GM19455 (cell line): ENCODE measurements at regions not wholly inside any gene's neighbourhood (a gene's known extent, or its start where the extent isn't known, plus 50 kb on each side); places are given as distances from the start of the nearest gene placed in this dataset.
"Not testable (repeated sequence)": the region's sequence is repeated elsewhere in the genome, so short reads cannot be mapped to it uniquely, and the experiment has no call there.

Source experiments
- ATAC-seq: cut with Tn5 transposase; IDR thresholded peaks from one replicate; pipeline ENCODE4 v1.9.1; 2021; ENCODE audit not compliant: unreplicated experiment

- not testable (repeated sequence) for ATAC-seq
These were observed 1337.6 kb downstream of the RPIA start for GRCh38 chr2:90029080-90029428.

GRCh38 chr2:90032269-90032668 is 1340.8 kb downstream of the RPIA start:
- ATAC-seq = not testable (repeated sequence)

GRCh38 chr2:90036335-90036734 is 1344.9 kb downstream of the RPIA start:
- not testable (repeated sequence) for ATAC-seq

- not testable (repeated sequence) for ATAC-seq
These were observed 1347.6 kb downstream of the RPIA start for GRCh38 chr2:90039093-90039492.

DNA sequence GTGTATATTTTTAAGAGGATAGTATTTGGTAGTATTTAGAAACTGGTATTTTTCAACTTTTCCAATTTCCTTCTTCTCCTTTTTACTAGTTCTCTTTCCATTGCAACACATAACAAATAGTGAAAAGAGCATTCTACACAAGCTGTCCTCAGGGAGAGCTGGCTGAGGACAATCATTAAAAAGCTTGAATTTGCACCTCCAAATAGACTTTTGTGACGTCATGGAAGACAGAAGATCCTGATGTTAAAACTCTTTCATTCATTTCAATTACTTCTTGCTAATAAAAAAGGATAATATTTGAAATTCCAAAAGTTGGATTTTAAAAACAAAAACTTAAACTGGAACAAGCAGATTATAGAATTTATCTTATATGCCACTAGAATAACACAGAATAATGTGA is 1356.3 kb downstream of the RPIA start:
- not testable (repeated sequence) for ATAC-seq

GRCh38 chr2:90052113-90052631 is 1360.7 kb downstream of the RPIA start:
- ATAC-seq = not testable (repeated sequence)

GRCh38 chr2:90069290-90069894 is 1377.9 kb downstream of the RPIA start:
- no peak for ATAC-seq

GRCh38 chr2:90076311-90076710 is 1384.8 kb downstream of the RPIA start:
- no peak for ATAC-seq

DNA sequence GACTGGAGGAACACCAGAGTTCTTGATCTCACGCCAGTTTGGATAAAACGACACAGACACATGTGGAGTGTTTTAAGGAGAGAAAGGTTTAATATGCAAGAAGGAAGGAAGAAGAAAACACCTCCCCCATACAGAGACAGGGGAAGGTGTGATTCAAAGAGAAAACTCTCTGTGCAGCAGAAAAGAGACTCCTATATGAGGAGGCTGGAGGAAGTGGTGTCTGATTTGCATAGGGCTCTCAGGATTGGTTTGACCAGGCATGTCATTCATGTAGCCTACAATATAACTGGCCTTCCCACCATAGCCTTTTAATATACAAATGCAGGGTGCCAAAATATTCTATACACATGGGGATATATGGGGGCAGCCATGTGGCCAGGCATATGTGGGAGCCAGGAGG is 1386.5 kb downstream of the RPIA start:
- no peak for ATAC-seq

- no peak for ATAC-seq
These were observed 1387.9 kb downstream of the RPIA start for GRCh38 chr2:90079374-90079773.

DNA sequence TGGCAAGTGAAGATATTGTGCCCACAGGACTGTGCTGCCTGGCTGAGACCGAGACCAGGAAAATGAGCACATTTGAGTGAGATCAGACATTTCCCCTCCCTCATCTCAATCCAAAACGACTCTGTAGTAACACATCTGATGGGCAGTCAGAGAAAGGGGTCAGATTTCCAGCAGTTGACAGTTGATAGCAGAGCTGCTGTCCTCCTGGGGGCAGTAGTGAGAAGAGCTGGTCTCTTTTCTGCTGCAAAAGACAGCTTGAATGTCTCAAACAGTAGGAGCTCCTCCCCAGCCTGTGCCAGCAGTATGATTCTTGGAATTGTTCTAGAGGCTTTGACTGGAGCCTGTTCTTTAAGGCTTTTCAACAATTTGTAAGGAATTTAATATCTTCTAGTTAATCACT is 1396.3 kb downstream of the RPIA start:
- not testable (repeated sequence) for ATAC-seq

DNA sequence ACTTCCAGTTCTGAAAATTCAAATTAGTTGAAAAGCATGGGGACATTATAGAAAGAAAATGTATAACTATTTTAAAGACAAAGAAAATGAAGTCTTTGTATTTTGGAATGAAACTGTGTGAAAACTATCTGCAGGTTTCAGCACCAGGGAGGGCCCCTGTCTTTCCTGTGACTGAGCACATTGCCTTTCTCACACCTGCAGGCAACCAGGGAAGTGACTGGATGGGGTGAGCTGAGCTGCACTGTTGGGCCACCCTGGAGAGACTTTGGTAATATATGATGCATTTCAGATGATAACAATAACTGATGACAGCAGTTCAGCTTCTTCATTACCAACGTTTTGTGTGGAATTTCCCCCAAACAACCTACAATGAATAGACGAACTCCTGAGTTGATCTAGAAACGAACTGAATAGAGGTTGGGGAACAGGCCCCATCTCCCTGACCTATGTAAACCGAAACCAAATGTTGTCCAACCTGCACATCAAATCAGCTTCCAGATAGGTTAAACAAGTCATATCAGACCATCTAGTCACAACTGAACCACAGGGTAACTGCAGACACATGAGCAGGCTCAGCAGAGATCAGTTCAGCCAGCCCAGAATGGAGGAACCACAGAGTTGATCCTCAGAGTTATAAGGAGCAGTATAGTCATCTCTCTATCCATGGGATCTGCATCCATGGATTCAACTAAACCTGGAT is 1402.2 kb downstream of the RPIA start:
- not testable (repeated sequence) for ATAC-seq

DNA sequence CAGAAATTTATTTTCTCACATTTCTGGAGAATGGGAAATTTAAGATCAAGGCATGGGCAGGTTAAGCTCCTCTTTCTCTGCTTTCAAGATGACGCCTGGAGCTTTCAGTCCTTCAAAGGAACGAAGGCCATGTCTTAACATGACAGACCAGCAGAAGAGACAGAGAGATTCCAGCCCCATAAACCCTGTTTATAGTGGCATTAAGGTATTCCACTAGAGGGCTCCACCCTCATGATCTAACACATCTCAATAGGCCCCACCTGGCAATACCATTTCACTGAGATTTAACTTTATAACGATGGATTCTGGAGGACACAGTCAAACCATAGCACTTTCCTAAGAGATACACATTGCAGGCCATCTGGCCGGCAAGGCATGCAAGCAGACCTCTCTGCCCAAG is 1406.1 kb downstream of the RPIA start:
- not testable (repeated sequence) for ATAC-seq

DNA sequence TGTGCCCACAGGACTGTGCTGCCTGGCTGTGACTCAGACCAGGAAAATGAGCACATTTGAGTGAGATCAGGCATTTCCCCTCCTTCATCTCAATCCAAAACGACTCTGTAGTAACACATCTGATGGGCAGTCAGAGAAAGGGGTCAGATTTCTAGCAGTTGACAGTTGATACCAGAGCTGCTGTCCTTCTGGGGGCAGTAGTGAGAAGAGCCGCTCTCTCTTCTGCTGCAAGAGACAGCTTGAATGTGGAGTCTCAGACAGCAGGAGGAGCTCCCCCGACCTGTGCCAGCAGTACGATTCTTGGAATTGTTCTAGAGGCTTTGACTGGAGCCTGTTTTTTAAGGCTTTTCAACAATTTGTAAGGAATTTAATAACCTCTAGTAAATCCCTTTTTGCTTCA is 1413.7 kb downstream of the RPIA start:
- ATAC-seq = not testable (repeated sequence)

- not testable (repeated sequence) for ATAC-seq
These were observed 1431.9 kb downstream of the RPIA start for GRCh38 chr2:90123409-90123808.

- not testable (repeated sequence) for ATAC-seq
These were observed 1447.6 kb downstream of the RPIA start for GRCh38 chr2:90139046-90139445.

GRCh38 chr2:90141558-90141957 is 1450.1 kb downstream of the RPIA start:
- not testable (repeated sequence) for ATAC-seq

DNA sequence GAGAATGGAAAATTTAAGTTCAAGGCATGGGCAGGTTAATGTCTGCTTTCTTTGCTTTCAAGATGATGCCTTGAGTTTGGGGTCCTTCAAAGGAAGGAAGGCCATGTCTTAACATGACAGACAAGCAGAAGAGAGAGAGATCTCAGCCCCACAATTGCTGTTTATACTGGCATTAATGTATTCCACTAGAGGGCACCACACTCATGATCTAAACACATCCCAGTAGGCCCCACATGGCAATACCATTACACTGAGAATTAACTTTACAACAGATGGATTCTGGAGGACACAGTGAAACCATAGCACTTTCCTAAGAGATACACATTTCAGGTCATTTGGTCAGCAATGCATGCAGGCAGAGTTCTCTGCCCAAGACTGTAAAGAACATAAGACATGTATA is 1460.3 kb downstream of the RPIA start:
- ATAC-seq = not testable (repeated sequence)

DNA sequence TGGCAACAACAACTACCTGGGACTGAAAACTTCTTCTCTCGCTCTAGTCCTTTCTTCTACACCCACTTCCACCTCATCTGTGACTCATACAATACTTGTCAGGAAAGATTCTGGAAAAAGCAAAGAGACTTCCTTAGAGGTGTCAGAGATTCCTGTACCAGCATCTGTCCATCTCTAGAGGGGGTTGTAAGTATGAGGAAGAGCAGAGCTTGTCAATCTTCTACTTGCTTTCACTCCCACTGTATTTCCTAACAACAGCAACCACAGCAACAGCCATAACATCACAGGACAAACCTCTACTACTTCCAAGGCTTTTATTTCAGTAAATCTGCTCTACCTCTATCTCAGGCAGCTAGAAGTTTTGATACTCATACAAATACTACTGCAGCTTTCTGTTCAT is 1479.5 kb downstream of the RPIA start:
- not testable (repeated sequence) for ATAC-seq

DNA sequence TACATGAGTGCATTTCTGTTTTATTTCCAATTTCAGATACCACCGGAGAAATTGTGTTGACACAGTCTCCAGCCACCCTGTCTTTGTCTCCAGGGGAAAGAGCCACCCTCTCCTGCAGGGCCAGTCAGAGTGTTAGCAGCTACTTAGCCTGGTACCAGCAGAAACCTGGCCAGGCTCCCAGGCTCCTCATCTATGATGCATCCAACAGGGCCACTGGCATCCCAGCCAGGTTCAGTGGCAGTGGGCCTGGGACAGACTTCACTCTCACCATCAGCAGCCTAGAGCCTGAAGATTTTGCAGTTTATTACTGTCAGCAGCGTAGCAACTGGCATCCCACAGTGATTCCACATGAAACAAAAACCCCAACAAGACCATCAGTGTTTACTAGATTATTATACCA is 1481.6 kb downstream of the RPIA start:
- ATAC-seq = not testable (repeated sequence)

- not testable (repeated sequence) for ATAC-seq
These were observed 1488.1 kb downstream of the RPIA start for GRCh38 chr2:90179591-90179990.

- no peak for ATAC-seq
These were observed 1516.1 kb downstream of the RPIA start for GRCh38 chr2:90207454-90208058.
